NCI-H2107 (cell line): ENCODE measurements at regions not wholly inside any gene's neighbourhood (a gene's known extent, or its start where the extent isn't known, plus 50 kb on each side); places are given as distances from the start of the nearest gene placed in this dataset.

Experiments used
- DNase-seq: peaks from one replicate; lab custom pipeline; 2025; lab: John Stamatoyannopoulos, UW

- DNase-seq, result no peak
Measured at GRCh38 chr4:108567831-108568230, 52.5 kb upstream of the RPL34 start.

GRCh38 chr4:108561116-108561515 lies 59.3 kb upstream of the RPL34 start:
- DNase-seq, result no peak

- DNase-seq, result no peak
Measured at GRCh38 chr4:108560616-108561015, 59.8 kb upstream of the RPL34 start.

- DNase-seq, result no peak
Measured at GRCh38 chr4:108559911-108560310, 60.5 kb upstream of the RPL34 start.

GRCh38 chr4:108559068-108559793 lies 61.1 kb upstream of the RPL34 start:
- no peak for DNase-seq

GRCh38 chr4:108556588-108557200 lies 63.7 kb upstream of the RPL34 start:
- DNase-seq, result no peak

GRCh38 chr4:108556166-108556565 lies 64.2 kb upstream of the RPL34 start:
- no peak for DNase-seq

GRCh38 chr4:108555701-108556100 lies 64.7 kb upstream of the RPL34 start:
- no peak for DNase-seq

- no peak for DNase-seq
Measured at GRCh38 chr4:108547682-108548081, 72.7 kb upstream of the RPL34 start.

GRCh38 chr4:108546728-108547127 lies 73.6 kb upstream of the RPL34 start:
- no peak for DNase-seq

GRCh38 chr4:108544481-108544880 lies 75.9 kb upstream of the RPL34 start:
- DNase-seq, result no peak

- no peak for DNase-seq
Measured at GRCh38 chr4:108543359-108543968, 76.9 kb upstream of the RPL34 start.

- no peak for DNase-seq
Measured at GRCh38 chr4:108540536-108540935, 79.8 kb upstream of the RPL34 start.

- no peak for DNase-seq
Measured at GRCh38 chr4:108536577-108536976, 83.8 kb upstream of the RPL34 start.

- DNase-seq, result no peak
Measured at GRCh38 chr4:108535757-108536156, 84.6 kb upstream of the RPL34 start.

GRCh38 chr4:108533876-108534275 lies 86.5 kb upstream of the RPL34 start:
- no peak for DNase-seq

- DNase-seq, result no peak
Measured at GRCh38 chr4:108533245-108533844, 87.0 kb upstream of the RPL34 start.

GRCh38 chr4:108532738-108533137 lies 87.6 kb upstream of the RPL34 start:
- DNase-seq, result no peak

GRCh38 chr4:108532187-108532586 lies 88.2 kb upstream of the RPL34 start:
- DNase-seq, result no peak

GRCh38 chr4:108531461-108531860 lies 88.9 kb upstream of the RPL34 start:
- DNase-seq, result no peak

GRCh38 chr4:108529984-108530905 lies 90.1 kb upstream of the RPL34 start:
- DNase-seq, result no peak

GRCh38 chr4:108529102-108529501 lies 91.3 kb upstream of the RPL34 start:
- no peak for DNase-seq
